ENCODE measurements at regions not wholly inside any gene's neighbourhood (a gene's known extent, or its start where the extent isn't known, plus 50 kb on each side); places are given as distances from the start of the nearest gene placed in this dataset.

GRCh38 chr4:30620711-30621110, 99.5 kb upstream of the PCDH7 start:
- dilution Hi-C loops (cut with MboI; ENCODE audit: extremely low pct_ligation_motif_present, low sequenced_read_pairs), result no loop called here
- no peak overlapping the region for H3K9ac ChIP-seq (replicated peaks; ENCODE audit: extremely low read depth, insufficient read depth, low read length)
- POLR2A ChIA-PET, result no interaction called here

GRCh38 chr4:30630431-30630830, 89.7 kb upstream of the PCDH7 start:
- Histone ChIP-seq H3K4me3 (replicated peaks in 1 of 3; ENCODE audit: insufficient read depth in 1 of 3, low read depth in 1 of 3, low read length in 3 of 3) (no peak overlapping the region), H3K9ac (replicated peaks; ENCODE audit: extremely low read depth, insufficient read depth, low read length) (no peak overlapping the region), H4K20me1 (replicated peaks; ENCODE audit: control insufficient read depth, extremely low read depth, insufficient read depth, low read length) (no peaks in the 10 kb centered on the region), H3K79me2 (ENCODE audit: control insufficient read depth, insufficient read depth, low read length) (no peaks in the 10 kb centered on the region), H3K27ac (ENCODE audit: insufficient read depth, low read depth, low read length) (no peak overlapping the region), H3K9me3 (replicated peaks; ENCODE audit: control insufficient read depth, insufficient read depth, low read length) (no peaks in the 10 kb centered on the region), H2AFZ (ENCODE audit: low read depth, low read length) (no peak overlapping the region), H3K27me3 (ENCODE audit: control insufficient read depth in 2 of 2, insufficient read depth in 2 of 2, low read length in 2 of 2) (no peaks in the 10 kb centered on the region), H3K4me1 (ENCODE audit: control insufficient read depth, extremely low read depth, insufficient read depth, low read length) (no peaks in the 10 kb centered on the region), H3K9me1 (replicated peaks; ENCODE audit: control insufficient read depth, extremely low read depth, insufficient read depth, low read length) (no peaks in the 10 kb centered on the region), H3K36me3 (ENCODE audit: control insufficient read depth in 2 of 2, extremely low read depth in 1 of 2, insufficient read depth in 2 of 2, low read length in 2 of 2) (no peaks in the 10 kb centered on the region), H3K4me2 (ENCODE audit: insufficient read depth, low read length) (no peak overlapping the region)
- CTCF ChIA-PET, result interaction anchor here (0.8 kb wide), 1 partner anchor 11 kb away, joined by 3 read pairs; no protein-coding TSS in a partner anchor
- intact Hi-C loops (cut with micrococcal nuclease), result no loop called here
- dilution Hi-C loops (cut with MboI; ENCODE audit: extremely low pct_ligation_motif_present, low sequenced_read_pairs), result no loop called here
- DNase-seq (ENCODE audit: low read depth, low spot score) (no peak), FAIRE-seq (no peak)
- no TSS peak for BruUV-seq (replicated peaks)
- TF ChIP-seq EZH2 (IDR thresholded peaks at IDR 0.05; ENCODE audit: borderline replicate concordance, low read depth, low read length, severe bottlenecking) (no peak), POLR2AphosphoS5 (IDR thresholded peaks at IDR 0.05; ENCODE audit: insufficient read depth, low read depth, low read length) (no peak), GATA2 (IDR thresholded peaks at IDR 0.05; ENCODE audit: insufficient read depth, insufficient read length, low read depth, low read length) (no peak), POLR2A (IDR thresholded peaks at IDR 0.05; ENCODE audit: low read depth, low read length) (no peak), FOS (IDR thresholded peaks at IDR 0.05; ENCODE audit: borderline replicate concordance, insufficient read depth, low read length) (no peak), MYC (IDR thresholded peaks at IDR 0.05; ENCODE audit: low read depth, low read length) (no peak), JUN (IDR thresholded peaks at IDR 0.05; ENCODE audit: borderline replicate concordance, insufficient read depth, insufficient read length, low read depth) (no peak), CTCF (IDR thresholded peaks at IDR 0.05; ENCODE audit: extremely low read depth in 1 of 2, insufficient read depth in 1 of 2, low read depth in 1 of 2, low read length in 2 of 2) (no peak)
- TF ChIP-seq, protein P1, sequence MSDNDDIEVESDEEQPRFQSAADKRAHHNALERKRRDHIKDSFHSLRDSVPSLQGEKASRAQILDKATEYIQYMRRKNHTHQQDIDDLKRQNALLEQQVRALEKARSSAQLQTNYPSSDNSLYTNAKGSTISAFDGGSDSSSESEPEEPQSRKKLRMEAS (IDR thresholded peaks at IDR 0.05; ENCODE audit: insufficient read depth, insufficient read length), result no peak
- POLR2A ChIA-PET, result no interaction called here

More at GRCh38 chr4:30620711-30621110, 99.5 kb upstream of the PCDH7 start:
- DNase-seq (ENCODE audit: low read depth, low spot score) (no peak), FAIRE-seq (no peak)
- BruUV-seq (replicated peaks), result no TSS peak
- TF ChIP-seq CTCF (IDR thresholded peaks at IDR 0.05; ENCODE audit: extremely low read depth in 1 of 2, insufficient read depth in 1 of 2, low read depth in 1 of 2, low read length in 2 of 2), result no peak
- TF ChIP-seq POLR2AphosphoS5 (IDR thresholded peaks at IDR 0.05; ENCODE audit: insufficient read depth, low read depth, low read length), result no peak
- Histone ChIP-seq H3K27ac (ENCODE audit: insufficient read depth, low read depth, low read length) (no peak overlapping the region), H3K9me3 (replicated peaks; ENCODE audit: control insufficient read depth, insufficient read depth, low read length) (no peaks in the 10 kb centered on the region), H3K27me3 (ENCODE audit: control insufficient read depth in 2 of 2, insufficient read depth in 2 of 2, low read length in 2 of 2) (no peaks in the 10 kb centered on the region), H2AFZ (ENCODE audit: low read depth, low read length) (no peak overlapping the region), H3K4me2 (ENCODE audit: insufficient read depth, low read length) (no peak overlapping the region), H3K4me3 (replicated peaks in 1 of 3; ENCODE audit: insufficient read depth in 1 of 3, low read depth in 1 of 3, low read length in 3 of 3) (no peak overlapping the region), H3K4me1 (ENCODE audit: control insufficient read depth, extremely low read depth, insufficient read depth, low read length) (no peaks in the 10 kb centered on the region), H3K9me1 (replicated peaks; ENCODE audit: control insufficient read depth, extremely low read depth, insufficient read depth, low read length) (no peaks in the 10 kb centered on the region), H4K20me1 (replicated peaks; ENCODE audit: control insufficient read depth, extremely low read depth, insufficient read depth, low read length) (no peaks in the 10 kb centered on the region), H3K36me3 (ENCODE audit: control insufficient read depth in 2 of 2, extremely low read depth in 1 of 2, insufficient read depth in 2 of 2, low read length in 2 of 2) (no peaks in the 10 kb centered on the region), H3K79me2 (ENCODE audit: control insufficient read depth, insufficient read depth, low read length) (no peaks in the 10 kb centered on the region)
- intact Hi-C loops (cut with micrococcal nuclease), result no loop called here
- CTCF ChIA-PET, result no interaction called here

Data from endothelial cell of umbilical vein (primary cell).